ENCODE measurements at regions not wholly inside any gene's neighbourhood (a gene's known extent, or its start where the extent isn't known, plus 50 kb on each side); places are given as distances from the start of the nearest gene placed in this dataset.

GRCh38 chr1:209323743-209324142, 259.8 kb upstream of the CAMK1G start:
- no peaks in the 10 kb centered on the region for H3K36me3 Mint-ChIP-seq
- no peaks in the 10 kb centered on the region for H3K27me3 ChIP-seq (ENCODE audit: control insufficient read depth in 2 of 2, insufficient read depth in 2 of 2, low read length in 2 of 2)
- TF ChIP-seq CTCF (IDR thresholded peaks at IDR 0.05) = no peak
- H3K9ac ChIP-seq (ENCODE audit: insufficient read depth, low read length, poor library complexity, severe bottlenecking) = no peak overlapping the region
- H3K27ac ChIP-seq (ENCODE audit: low read depth in 1 of 2, low read length in 2 of 2) = no peak overlapping the region
- intact Hi-C loops (cut with micrococcal nuclease) = loop anchor here in 1 of 2 donors (10.0 kb wide), 1 partner anchor 319 kb away; no protein-coding TSS in a partner anchor
- H4K20me1 ChIP-seq (ENCODE audit: insufficient read depth, low read length) = no peaks in the 10 kb centered on the region
- H3K36me3 ChIP-seq (replicated peaks in 1 of 2; ENCODE audit: control insufficient read depth in 1 of 2, insufficient read depth in 2 of 2, low read length in 2 of 2) = no peaks in the 10 kb centered on the region
- H3K27ac Mint-ChIP-seq = no peak overlapping the region
- WGBS (ENCODE audit: insufficient coverage) = no CpG with 5 or more reads among the region's 1 CpG
- no peaks in the 10 kb centered on the region for H3K9me3 ChIP-seq (replicated peaks in 1 of 2; ENCODE audit: control insufficient read depth in 1 of 2, insufficient read depth in 1 of 2, low read length in 2 of 2)
- H3K27me3 Mint-ChIP-seq (ENCODE audit: low read depth in 3 of 3) = peaks cover 3 to 6% (median 3%) of the 10 kb centered on the region in 3 donors
- H2AFZ ChIP-seq (ENCODE audit: insufficient read depth, low read depth, low read length, poor library complexity, severe bottlenecking) = no peak overlapping the region
- H3K4me1 Mint-ChIP-seq = no peaks in the 10 kb centered on the region
- H3K9me3 Mint-ChIP-seq = peaks cover 0 to 4% (median 3%) of the 10 kb centered on the region in 7 donors
- H3K79me2 ChIP-seq (ENCODE audit: insufficient read depth, low read length) = no peaks in the 10 kb centered on the region
- no peaks in the 10 kb centered on the region for H3K4me1 ChIP-seq (ENCODE audit: control insufficient read depth in 1 of 2, insufficient read depth in 2 of 2, low read length in 2 of 2)
- no peak overlapping the region for H3K4me3 Mint-ChIP-seq
- no peak overlapping the region for H3K4me2 ChIP-seq (replicated peaks; ENCODE audit: extremely low read depth, low read length, poor library complexity, severe bottlenecking)
- H3K4me3 ChIP-seq (replicated peaks in 1 of 3; ENCODE audit: low read depth in 2 of 3, low read length in 3 of 3) = no peak overlapping the region
- DNase-seq = no peak

- Histone ChIP-seq H3K4me3 (replicated peaks in 1 of 3; ENCODE audit: low read depth in 2 of 3, low read length in 3 of 3) (no peak overlapping the region), H3K27me3 (ENCODE audit: control insufficient read depth in 2 of 2, insufficient read depth in 2 of 2, low read length in 2 of 2) (no peaks in the 10 kb centered on the region), H3K79me2 (ENCODE audit: insufficient read depth, low read length) (no peaks in the 10 kb centered on the region), H3K4me1 (ENCODE audit: control insufficient read depth in 1 of 2, insufficient read depth in 2 of 2, low read length in 2 of 2) (no peaks in the 10 kb centered on the region), H3K9ac (ENCODE audit: insufficient read depth, low read length, poor library complexity, severe bottlenecking) (no peak overlapping the region), H3K36me3 (replicated peaks in 1 of 2; ENCODE audit: control insufficient read depth in 1 of 2, insufficient read depth in 2 of 2, low read length in 2 of 2) (no peaks in the 10 kb centered on the region), H3K9me3 (replicated peaks in 1 of 2; ENCODE audit: control insufficient read depth in 1 of 2, insufficient read depth in 1 of 2, low read length in 2 of 2) (no peaks in the 10 kb centered on the region), H2AFZ (ENCODE audit: insufficient read depth, low read depth, low read length, poor library complexity, severe bottlenecking) (no peak overlapping the region), H3K4me2 (replicated peaks; ENCODE audit: extremely low read depth, low read length, poor library complexity, severe bottlenecking) (no peak overlapping the region), H3K27ac (ENCODE audit: low read depth in 1 of 2, low read length in 2 of 2) (no peak overlapping the region), H4K20me1 (ENCODE audit: insufficient read depth, low read length) (no peaks in the 10 kb centered on the region)
- no peak for DNase-seq
- Mint-ChIP-seq H3K27ac (no peak overlapping the region), H3K27me3 (ENCODE audit: low read depth in 3 of 3) (peaks cover 3 to 6% (median 3%) of the 10 kb centered on the region in 3 donors), H3K9me3 (peaks cover 0 to 4% (median 3%) of the 10 kb centered on the region in 7 donors), H3K4me1 (no peaks in the 10 kb centered on the region), H3K4me3 (no peak overlapping the region), H3K36me3 (no peaks in the 10 kb centered on the region)
- 100% methylated on average over 1 of the region's 5 CpGs for WGBS (ENCODE audit: insufficient coverage)
- TF ChIP-seq CTCF (IDR thresholded peaks at IDR 0.05) = no peak
- intact Hi-C loops (cut with micrococcal nuclease) = loop anchor here in 1 of 2 donors (10.0 kb wide), 1 partner anchor 320 kb away; no protein-coding TSS in a partner anchor
Observed at GRCh38 chr1:209324901-209325871, 258.3 kb upstream of the CAMK1G start.
